Lower lobe of right lung (tissue), 2 donors: ENCODE measurements at regions not wholly inside any gene's neighbourhood (a gene's known extent, or its start where the extent isn't known, plus 50 kb on each side); places are given as distances from the start of the nearest gene placed in this dataset.
A peak's percentile ranks its signal among the peaks of the same experiment; 100 is the strongest.

Source experiments
- ATAC-seq, 2 donors: fragments of 200-7000 bp; cut with Tn5 transposase; one replicate each; pipeline ENCODE4 v1.9.1; 2020 to 2022; ENCODE audit warnings: mild to moderate bottlenecking in 2 of 2, moderate library complexity in 2 of 2
- DNase-seq: peaks from one replicate; pipeline ENCODE4 v3.0.0-alpha.2; 2020
- H3K27ac ChIP-seq: fragments of 200-600 bp; one replicate; pipeline ENCODE4 v1.8.0; 2022
- H3K27me3 ChIP-seq: fragments of 200-600 bp; one replicate; pipeline ENCODE4 v1.8.0; 2022; ENCODE audit warnings: low read depth
- H3K36me3 ChIP-seq: fragments of 200-600 bp; one replicate; pipeline ENCODE4 v1.8.0; 2022; ENCODE audit warnings: mild to moderate bottlenecking
- H3K4me1 ChIP-seq: fragments of 200-600 bp; one replicate; pipeline ENCODE4 v1.8.0; 2022
- H3K4me3 ChIP-seq: fragments of 200-600 bp; one replicate; pipeline ENCODE4 v1.8.0; 2022; ENCODE audit warnings: mild to moderate bottlenecking
- H3K9me3 ChIP-seq: fragments of 200-600 bp; one replicate; pipeline ENCODE4 v1.8.0; 2022
- CTCF ChIP-seq: fragments of 200-600 bp; IDR thresholded peaks from one replicate; pipeline ENCODE4 v1.8.0; 2022; ENCODE audit warnings: antibody characterized with exemption, mild to moderate bottlenecking
- intact Hi-C: fragments of 100-400 bp; cut with DNase I; formaldehyde crosslinking; loops from one replicate; pipeline ENCODE4 v1.11.0; 2022
- donor health status: DM: no; HTN: yes; CAD: no; lungs with severe emphysema.

GRCh38 chr13:22311734-22312404, 641.0 kb downstream of the FGF9 start:
- no peaks in the 10 kb centered on the region for H3K9me3 ChIP-seq
- ATAC-seq: peak; percentile 40 to 54
- no peak for TF ChIP-seq CTCF
- DNase-seq: no peak
- H3K4me3 ChIP-seq: no peak overlapping the region
- H3K27me3 ChIP-seq: no peaks in the 10 kb centered on the region
- H3K4me1 ChIP-seq: no peaks in the 10 kb centered on the region
- no peak overlapping the region for H3K27ac ChIP-seq
- intact Hi-C loops: no loop called here
- no peaks in the 10 kb centered on the region for H3K36me3 ChIP-seq

- Histone ChIP-seq H3K4me1 (no peaks in the 10 kb centered on the region), H3K9me3 (no peaks in the 10 kb centered on the region), H3K4me3 (no peak overlapping the region), H3K27me3 (no peaks in the 10 kb centered on the region), H3K27ac (no peak overlapping the region), H3K36me3 (no peaks in the 10 kb centered on the region)
- intact Hi-C loops: no loop called here
- ATAC-seq (no peak), DNase-seq (no peak)
- TF ChIP-seq CTCF: no peak
Observed at GRCh38 chr13:22312405-22312803, 641.5 kb downstream of the FGF9 start.

- no peaks in the 10 kb centered on the region for H3K27me3 ChIP-seq
- H3K27ac ChIP-seq: no peak overlapping the region
- no peak for TF ChIP-seq CTCF
- DNase-seq (no peak), ATAC-seq (no peak)
- intact Hi-C loops: no loop called here
- H3K36me3 ChIP-seq: no peaks in the 10 kb centered on the region
- H3K4me3 ChIP-seq: no peak overlapping the region
- H3K9me3 ChIP-seq: no peaks in the 10 kb centered on the region
- no peaks in the 10 kb centered on the region for H3K4me1 ChIP-seq
Observed at GRCh38 chr13:22316494-22317025, 645.7 kb downstream of the FGF9 start.

GRCh38 chr13:22320991-22321390, 650.1 kb downstream of the FGF9 start:
- Histone ChIP-seq H3K9me3 (no peaks in the 10 kb centered on the region), H3K27me3 (no peaks in the 10 kb centered on the region), H3K36me3 (no peaks in the 10 kb centered on the region), H3K4me1 (no peaks in the 10 kb centered on the region), H3K4me3 (no peak overlapping the region), H3K27ac (no peak overlapping the region)
- DNase-seq (no peak), ATAC-seq (no peak)
- intact Hi-C loops: no loop called here
- TF ChIP-seq CTCF: no peak

GRCh38 chr13:22325761-22326160, 654.9 kb downstream of the FGF9 start:
- H3K36me3 ChIP-seq: no peaks in the 10 kb centered on the region
- no peaks in the 10 kb centered on the region for H3K27me3 ChIP-seq
- intact Hi-C loops: no loop called here
- H3K4me1 ChIP-seq: no peaks in the 10 kb centered on the region
- no peaks in the 10 kb centered on the region for H3K9me3 ChIP-seq
- H3K27ac ChIP-seq: no peak overlapping the region
- ATAC-seq: no peak
- TF ChIP-seq CTCF: no peak
- H3K4me3 ChIP-seq: no peak overlapping the region
- DNase-seq: no peak
